Activated B cell treated with CpG ODN at 0.5 μM for 24 hours (primary cell): ENCODE measurements at regions not wholly inside any gene's neighbourhood (a gene's known extent, or its start where the extent isn't known, plus 50 kb on each side); places are given as distances from the start of the nearest gene placed in this dataset.

Experiments used
- ATAC-seq: fragments of 200-7000 bp; cut with Tn5 transposase; one replicate; pipeline ENCODE4 v1.10.0; 2021; ENCODE audit warnings: low read depth, mild to moderate bottlenecking, moderate library complexity
- CTCF ChIA-PET: fragments of 350-600 bp; sonication (Branson Sonifier 250); formaldehyde crosslinking; loops from one replicate; lab custom pipeline; 2021; ENCODE audit warnings: antibody characterized with exemption; lab: Charles Lee
- POLR2A ChIA-PET: fragments of 350-600 bp; sonication (Branson Sonifier 250); formaldehyde crosslinking; loops from one replicate; lab custom pipeline; 2021; ENCODE audit warnings: antibody characterized with exemption; lab: Charles Lee
- DNase-seq: peaks from one replicate; pipeline ENCODE4 v3.0.0; 2022
- H3K27ac Mint-ChIP-seq: one replicate; pipeline ENCODE4 v1.8.0; 2020; ENCODE audit warnings: mixed read lengths
- H3K27me3 Mint-ChIP-seq: one replicate; pipeline ENCODE4 v1.8.0; 2021; ENCODE audit warnings: mixed read lengths
- H3K36me3 Mint-ChIP-seq: one replicate; pipeline ENCODE4 v1.8.0; 2021; ENCODE audit warnings: low read depth, mixed read lengths
- H3K4me1 Mint-ChIP-seq: one replicate; pipeline ENCODE4 v1.8.0; 2021; ENCODE audit warnings: mixed read lengths
- H3K4me3 Mint-ChIP-seq: one replicate; pipeline ENCODE4 v1.8.0; 2020; ENCODE audit warnings: mild to moderate bottlenecking, mixed read lengths
- H3K9me3 Mint-ChIP-seq: one replicate; pipeline ENCODE4 v1.8.0; 2020; ENCODE audit warnings: mixed read lengths
- CTCF ChIP-seq: fragments of 200-600 bp; IDR thresholded peaks from one replicate; pipeline ENCODE4 v1.8.0; 2022; ENCODE audit warnings: antibody characterized with exemption, mild to moderate bottlenecking
- intact Hi-C: fragments of 100-400 bp; cut with micrococcal nuclease; formaldehyde crosslinking; loops from one replicate; pipeline ENCODE4 v1.15.1; 2024

- H3K4me3 Mint-ChIP-seq = no peak overlapping the region
- no peak for DNase-seq
- H3K4me1 Mint-ChIP-seq = no peaks in the 10 kb centered on the region
- H3K36me3 Mint-ChIP-seq = no peaks in the 10 kb centered on the region
- POLR2A ChIA-PET = no interaction called here
- TF ChIP-seq CTCF = no peak
- H3K9me3 Mint-ChIP-seq = no peaks in the 10 kb centered on the region
- H3K27me3 Mint-ChIP-seq = no peaks in the 10 kb centered on the region
- no peak overlapping the region for H3K27ac Mint-ChIP-seq
- ATAC-seq = no peak
- intact Hi-C loops = no loop called here
- CTCF ChIA-PET = no interaction called here
These were observed 155.9 kb upstream of the CCNG1 start for GRCh38 chr5:163281512-163281911.

GRCh38 chr5:163293836-163294235, 143.6 kb upstream of the CCNG1 start:
- H3K4me3 Mint-ChIP-seq = no peak overlapping the region
- ChIA-PET POLR2A (no interaction called here), CTCF (no interaction called here)
- no peaks in the 10 kb centered on the region for H3K4me1 Mint-ChIP-seq
- H3K9me3 Mint-ChIP-seq = no peaks in the 10 kb centered on the region
- ATAC-seq (no peak), DNase-seq (no peak)
- H3K27me3 Mint-ChIP-seq = peaks cover 2% of the 10 kb centered on the region
- intact Hi-C loops = no loop called here
- H3K36me3 Mint-ChIP-seq = no peaks in the 10 kb centered on the region
- no peak for TF ChIP-seq CTCF
- H3K27ac Mint-ChIP-seq = no peak overlapping the region

DNA sequence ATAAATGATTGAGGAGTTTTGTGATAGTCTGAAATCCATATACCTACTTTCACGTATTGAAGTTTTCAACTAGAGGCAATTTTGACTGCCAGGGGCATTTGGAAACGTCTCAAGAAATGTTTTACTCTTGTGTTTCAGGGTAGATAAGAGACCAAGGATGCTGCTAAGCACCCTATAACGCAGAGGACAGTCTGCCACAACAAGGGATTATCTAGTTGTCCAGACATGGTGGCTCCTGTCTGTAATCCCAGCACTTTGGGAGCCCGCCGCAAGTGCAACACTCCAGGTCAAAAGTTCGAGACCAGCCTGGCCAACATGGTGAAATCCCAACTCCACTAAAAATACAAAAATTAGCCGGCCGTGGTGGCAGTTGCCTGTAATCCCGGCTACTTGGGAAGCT, 133.7 kb upstream of the CCNG1 start:
- TF ChIP-seq CTCF = no peak
- intact Hi-C loops = no loop called here
- no peak for DNase-seq
- no peaks in the 10 kb centered on the region for H3K36me3 Mint-ChIP-seq
- no peak for ATAC-seq
- no peaks in the 10 kb centered on the region for H3K9me3 Mint-ChIP-seq
- H3K27ac Mint-ChIP-seq = no peak overlapping the region
- no peak overlapping the region for H3K4me3 Mint-ChIP-seq
- ChIA-PET POLR2A (no interaction called here), CTCF (no interaction called here)
- peaks cover 4% of the 10 kb centered on the region for H3K27me3 Mint-ChIP-seq
- H3K4me1 Mint-ChIP-seq = no peaks in the 10 kb centered on the region

DNA sequence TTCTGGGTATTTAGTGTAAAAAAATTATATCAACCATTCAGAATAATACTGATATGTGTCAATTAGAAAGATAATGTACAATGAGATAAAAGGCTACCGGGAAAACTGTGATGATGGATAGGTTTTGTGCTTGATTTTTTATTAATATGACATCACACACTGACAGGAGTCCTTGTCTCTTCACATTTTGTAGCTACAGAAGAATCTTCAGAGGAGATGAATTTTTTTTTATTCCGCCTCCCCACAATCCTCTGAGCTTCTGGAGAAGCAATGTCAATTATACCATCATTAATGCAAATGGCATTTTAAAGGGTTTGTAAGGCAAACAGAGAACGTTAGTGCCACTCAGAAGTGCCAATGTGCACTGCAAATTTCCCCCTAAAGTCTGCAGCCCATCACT, 131.7 kb upstream of the CCNG1 start:
- H3K4me1 Mint-ChIP-seq = no peaks in the 10 kb centered on the region
- intact Hi-C loops = loop anchor here (1.0 kb wide), 1 partner anchor 103 kb away; no protein-coding TSS in a partner anchor
- TF ChIP-seq CTCF = no peak
- DNase-seq = no peak
- H3K36me3 Mint-ChIP-seq = no peaks in the 10 kb centered on the region
- no peak overlapping the region for H3K4me3 Mint-ChIP-seq
- CTCF ChIA-PET = interaction anchor here (1.6 kb wide), 1 partner anchor 103 kb away, joined by 11 read pairs; no protein-coding TSS in a partner anchor
- no peaks in the 10 kb centered on the region for H3K9me3 Mint-ChIP-seq
- H3K27ac Mint-ChIP-seq = no peak overlapping the region
- POLR2A ChIA-PET = no interaction called here
- ATAC-seq = no peak
- no peaks in the 10 kb centered on the region for H3K27me3 Mint-ChIP-seq

DNA sequence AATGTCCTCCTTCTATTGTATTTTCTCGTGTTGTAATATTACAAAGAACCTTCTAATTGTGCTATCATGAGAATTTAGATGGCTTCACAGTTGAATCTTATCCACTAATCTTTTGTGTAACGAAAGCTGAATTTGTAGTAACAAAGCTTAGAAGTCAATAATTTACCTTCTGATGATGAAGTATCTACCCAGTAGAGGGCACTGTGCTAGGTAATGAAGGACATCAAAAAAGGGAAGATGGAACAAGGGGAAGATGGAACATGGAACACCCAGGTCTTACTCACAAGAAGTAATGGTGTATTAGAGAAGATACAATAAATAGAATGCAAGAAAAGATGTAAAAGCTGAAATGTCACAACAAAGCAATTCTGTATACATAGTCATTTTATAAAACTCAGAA, 131.0 kb upstream of the CCNG1 start:
- Mint-ChIP-seq H3K27me3 (no peaks in the 10 kb centered on the region), H3K27ac (no peak overlapping the region), H3K4me1 (no peaks in the 10 kb centered on the region), H3K4me3 (no peak overlapping the region), H3K36me3 (no peaks in the 10 kb centered on the region), H3K9me3 (no peaks in the 10 kb centered on the region)
- no peak for DNase-seq
- no peak for TF ChIP-seq CTCF
- ChIA-PET CTCF (interaction anchor here (1.6 kb wide), 1 partner anchor 102 kb away, joined by 11 read pairs; no protein-coding TSS in a partner anchor), POLR2A (no interaction called here)
- ATAC-seq = no peak
- intact Hi-C loops = loop anchor here (1.0 kb wide), 1 partner anchor 102 kb away; no protein-coding TSS in a partner anchor
